GM13977 (cell line): ENCODE measurements at regions not wholly inside any gene's neighbourhood (a gene's known extent, or its start where the extent isn't known, plus 50 kb on each side); places are given as distances from the start of the nearest gene placed in this dataset.

Experiments used
- DNase-seq: peaks from one replicate; pipeline ENCODE4 v3.0.0; 2012; ENCODE audit warnings: low spot score
- CTCF ChIP-seq: IDR thresholded peaks from 2 replicates; pipeline ENCODE4 v1.5.1; 2012; ENCODE audit warnings: mild to moderate bottlenecking, control low read depth; ENCODE audit not compliant: insufficient read depth; ENCODE audit errors: extremely low read depth, missing control alignments
- in situ Hi-C: fragments of 300-500 bp; cut with MboI; formaldehyde crosslinking; loops from one replicate; pipeline ENCODE4 v1.12.0; 2022; ENCODE audit warnings: low sequenced_read_pairs, low pct_unique_long_range_greater_than_20kb, mixed read lengths, inconsistent platforms; ENCODE audit not compliant: unreplicated experiment

DNA sequence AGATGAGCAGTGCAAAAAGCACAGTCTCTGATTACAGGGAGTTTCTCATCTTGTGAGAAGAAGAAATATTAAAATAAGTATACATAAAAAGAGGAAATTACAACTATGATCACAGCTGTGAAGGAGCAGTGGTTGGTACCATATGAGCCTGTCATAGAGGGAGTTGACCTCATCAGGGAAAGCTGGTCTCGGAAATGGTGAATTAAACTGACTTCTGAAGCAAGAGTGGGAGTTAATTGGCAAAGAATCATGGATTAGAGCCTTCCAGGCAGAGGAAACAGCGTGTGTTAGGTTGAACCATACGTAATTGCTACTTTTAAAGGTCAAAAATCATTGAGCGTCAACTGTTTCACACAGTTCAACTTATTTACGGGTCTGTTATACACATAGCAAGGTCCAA is 539.1 kb downstream of the EDEM1 start:
- DNase-seq: no peak
- in situ Hi-C loops: no loop called here
- no peak for TF ChIP-seq CTCF

DNA sequence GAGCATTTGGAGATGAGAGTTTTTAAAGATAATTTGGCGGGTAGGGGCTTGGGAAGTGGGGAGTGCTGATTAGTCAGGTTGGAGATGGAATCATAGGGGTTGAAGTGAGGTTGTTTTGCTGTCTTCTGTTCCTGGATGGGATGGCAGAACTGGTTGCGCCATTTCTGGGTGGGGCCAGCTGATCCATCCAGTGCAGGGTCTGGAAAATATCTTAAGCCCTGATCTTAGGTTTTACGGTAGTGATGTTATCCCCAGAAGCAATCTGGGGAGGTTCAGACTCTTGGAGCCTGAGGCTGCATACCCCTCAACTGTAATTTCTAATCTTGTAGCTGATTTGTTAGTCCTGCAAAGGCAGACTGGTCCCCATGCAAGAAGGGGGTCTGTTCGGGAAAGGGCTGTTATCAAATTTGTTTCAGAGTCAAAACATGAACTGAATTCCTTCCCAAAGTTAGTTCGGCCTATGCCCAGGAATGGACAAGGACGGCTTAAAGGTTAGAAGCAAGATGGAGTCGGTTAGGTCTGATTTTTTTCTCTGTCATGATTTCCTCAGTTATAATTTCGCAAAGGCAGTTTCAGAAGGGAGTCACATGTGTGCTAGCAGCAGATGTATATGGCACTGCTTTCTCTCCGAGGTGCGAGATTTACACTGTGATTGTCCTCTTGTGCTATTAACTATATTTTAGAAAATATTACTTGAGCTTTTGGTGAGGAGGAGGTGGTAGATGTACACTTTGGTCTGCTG is 540.4 kb downstream of the EDEM1 start:
- in situ Hi-C loops: no loop called here
- no peak for DNase-seq
- no peak for TF ChIP-seq CTCF

- in situ Hi-C loops: no loop called here
- DNase-seq: no peak
- no peak for TF ChIP-seq CTCF
Observed at GRCh38 chr3:5729852-5730251, 542.3 kb downstream of the EDEM1 start.

- TF ChIP-seq CTCF: peak; percentile 60
- peak; percentile 8 for DNase-seq
- in situ Hi-C loops: no loop called here
Observed at GRCh38 chr3:5731100-5731499, 543.6 kb downstream of the EDEM1 start.

- no peak for TF ChIP-seq CTCF
- no peak for DNase-seq
- in situ Hi-C loops: no loop called here
Observed at GRCh38 chr3:5732081-5732480, 544.6 kb downstream of the EDEM1 start.

GRCh38 chr3:5733995-5734394 is 546.5 kb downstream of the EDEM1 start:
- no peak for DNase-seq
- TF ChIP-seq CTCF: no peak
- in situ Hi-C loops: no loop called here
